C4-2B (cell line): ENCODE measurements at regions not wholly inside any gene's neighbourhood (a gene's known extent, or its start where the extent isn't known, plus 50 kb on each side); places are given as distances from the start of the nearest gene placed in this dataset.

Experiments
- H3K27ac ChIP-seq: fragments of 450-650 bp; 2 replicates; pipeline ENCODE4 v1.5.1; 2017
- ZFX ChIP-seq: fragments of 450-650 bp; IDR thresholded peaks from 2 replicates; pipeline ENCODE4 v1.6.1; 2017
- TF ChIP-seq, protein P1 (sequence below): fragments of 450-650 bp; conservative IDR thresholded peaks from 2 replicates; pipeline ENCODE4 v1.5.1; 2017; ENCODE audit warnings: mild to moderate bottlenecking

- no peak overlapping the region for H3K27ac ChIP-seq
- TF ChIP-seq ZFX, result no peak
- TF ChIP-seq, protein P1, sequence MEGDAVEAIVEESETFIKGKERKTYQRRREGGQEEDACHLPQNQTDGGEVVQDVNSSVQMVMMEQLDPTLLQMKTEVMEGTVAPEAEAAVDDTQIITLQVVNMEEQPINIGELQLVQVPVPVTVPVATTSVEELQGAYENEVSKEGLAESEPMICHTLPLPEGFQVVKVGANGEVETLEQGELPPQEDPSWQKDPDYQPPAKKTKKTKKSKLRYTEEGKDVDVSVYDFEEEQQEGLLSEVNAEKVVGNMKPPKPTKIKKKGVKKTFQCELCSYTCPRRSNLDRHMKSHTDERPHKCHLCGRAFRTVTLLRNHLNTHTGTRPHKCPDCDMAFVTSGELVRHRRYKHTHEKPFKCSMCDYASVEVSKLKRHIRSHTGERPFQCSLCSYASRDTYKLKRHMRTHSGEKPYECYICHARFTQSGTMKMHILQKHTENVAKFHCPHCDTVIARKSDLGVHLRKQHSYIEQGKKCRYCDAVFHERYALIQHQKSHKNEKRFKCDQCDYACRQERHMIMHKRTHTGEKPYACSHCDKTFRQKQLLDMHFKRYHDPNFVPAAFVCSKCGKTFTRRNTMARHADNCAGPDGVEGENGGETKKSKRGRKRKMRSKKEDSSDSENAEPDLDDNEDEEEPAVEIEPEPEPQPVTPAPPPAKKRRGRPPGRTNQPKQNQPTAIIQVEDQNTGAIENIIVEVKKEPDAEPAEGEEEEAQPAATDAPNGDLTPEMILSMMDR, result no peak
These were observed 84.0 kb downstream of the GATA3 start for GRCh38 chr10:8138471-8138870.

DNA sequence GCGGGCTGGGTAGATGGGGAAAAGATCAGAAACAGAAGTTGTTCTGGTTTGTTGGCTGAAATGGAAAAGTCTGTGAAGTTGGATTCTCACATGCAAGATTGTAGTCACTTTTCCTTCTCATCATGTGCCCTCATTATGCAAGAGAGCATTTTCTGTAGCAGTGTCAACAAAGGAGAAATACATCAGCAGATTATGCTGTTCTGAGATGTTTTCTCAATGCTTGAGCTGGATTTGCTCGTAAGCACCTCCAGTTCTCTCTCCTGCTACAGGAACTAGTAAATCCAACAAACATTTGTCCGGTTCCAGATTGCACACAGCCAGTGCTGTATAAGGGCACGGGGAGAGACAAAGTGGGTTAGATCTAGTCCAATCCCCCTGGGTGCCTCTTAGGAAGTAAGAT, 90.0 kb downstream of the GATA3 start:
- H3K27ac ChIP-seq, result peak overlapping the region; percentile 72; the same call in 1 of the 2 replicates
- TF ChIP-seq, protein P1, result no peak
- no peak for TF ChIP-seq ZFX

GRCh38 chr10:8146650-8147049, 92.2 kb downstream of the GATA3 start:
- TF ChIP-seq ZFX, result no peak
- TF ChIP-seq, protein P1, result no peak
- H3K27ac ChIP-seq, result no peak overlapping the region

DNA sequence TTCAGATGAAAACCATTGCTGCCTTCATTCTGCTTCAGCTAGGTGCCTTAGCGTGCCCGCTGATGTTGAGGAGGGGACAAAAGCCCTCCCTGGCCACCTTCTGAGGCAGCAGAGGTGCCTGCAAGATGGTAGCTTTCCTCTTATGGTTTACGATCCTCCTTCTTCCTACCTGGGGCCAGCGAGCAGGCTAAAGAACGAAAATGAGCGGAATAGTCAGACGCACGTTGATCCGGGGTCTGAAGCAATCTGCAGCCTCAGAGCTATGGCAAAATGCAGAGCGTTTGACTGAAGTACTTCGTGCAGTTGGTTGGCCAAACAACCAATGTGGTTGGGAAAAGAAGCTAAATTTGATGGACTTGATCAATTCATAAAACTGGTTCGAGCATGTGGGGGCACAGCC, 95.5 kb downstream of the GATA3 start:
- H3K27ac ChIP-seq, result no peak overlapping the region
- TF ChIP-seq, protein P1, result no peak
- TF ChIP-seq ZFX, result no peak

GRCh38 chr10:8150401-8150905, 96.0 kb downstream of the GATA3 start:
- TF ChIP-seq, protein P1, result no peak
- TF ChIP-seq ZFX, result no peak

DNA sequence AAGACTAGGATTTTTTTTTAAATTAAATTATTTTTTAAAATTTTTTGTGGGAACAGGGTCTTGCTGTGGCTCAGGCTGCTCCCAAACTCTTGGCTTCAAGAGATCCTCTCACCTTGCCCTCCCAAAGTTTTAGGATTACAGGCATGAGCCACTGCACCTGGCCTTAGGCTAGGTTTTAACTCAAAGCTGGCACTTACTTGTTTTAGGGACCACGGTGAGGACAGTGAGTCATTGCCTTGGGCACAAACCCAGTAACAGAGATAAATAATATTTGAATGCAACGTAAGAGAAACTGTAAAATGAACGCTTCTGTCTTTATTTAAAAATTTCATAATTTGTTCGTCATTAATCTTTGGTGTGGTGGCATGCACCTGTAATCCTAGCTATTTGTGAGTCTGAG, 96.6 kb downstream of the GATA3 start:
- TF ChIP-seq ZFX, result no peak
- TF ChIP-seq, protein P1, result no peak
- H3K27ac ChIP-seq, result no peak overlapping the region

More at GRCh38 chr10:8150401-8150905, 96.0 kb downstream of the GATA3 start:
- H3K27ac ChIP-seq, result no peak overlapping the region

GRCh38 chr10:8156918-8157317, 102.4 kb downstream of the GATA3 start:
- H3K27ac ChIP-seq, result no peak overlapping the region

More at GRCh38 chr10:8156918-8157317, 102.4 kb downstream of the GATA3 start:
- no peak for TF ChIP-seq ZFX
- TF ChIP-seq, protein P1, result no peak
